Adrenal gland (tissue), 9 donors: ENCODE measurements at regions not wholly inside any gene's neighbourhood (a gene's known extent, or its start where the extent isn't known, plus 50 kb on each side); places are given as distances from the start of the nearest gene placed in this dataset.
"Not testable (repeated sequence)": the region's sequence is repeated elsewhere in the genome, so short reads cannot be mapped to it uniquely, and the experiment has no call there.

Source experiments
- DNase-seq, 7 donors: peaks; one replicate each; pipeline ENCODE4 v3.0.0-alpha.2; 2019 to 2020
- H3K27ac ChIP-seq, 5 donors: fragments of 200-600 bp; sonication (generic) in 4 of 5; 1 replicate in 3 of 5; 2 replicates in 2 of 5; pipeline versions ENCODE4 v1.5.1 to v1.8.0; 2016 to 2020; ENCODE audit warnings: mild to moderate bottlenecking in 1 of 5
- H3K27me3 ChIP-seq: fragments of 200-600 bp; 2 replicates; pipeline ENCODE4 v1.8.0; 2021
- H3K36me3 ChIP-seq, 2 donors: fragments of 200-600 bp; replicated peaks in 1 of 2; 1 replicate in 1 of 2; 2 replicates in 1 of 2; pipeline versions ENCODE4 v1.5.1 to v1.8.0; 2018 to 2022
- H3K4me1 ChIP-seq, 2 donors: fragments of 200-600 bp; replicated peaks in 1 of 2; 1 replicate in 1 of 2; 2 replicates in 1 of 2; pipeline versions ENCODE4 v1.5.1 to v1.8.0; 2018 to 2021
- H3K4me3 ChIP-seq, 4 donors: fragments of 200-600 bp; sonication (generic) in 3 of 4; one replicate each; pipeline ENCODE4 v1.5.1; 2016 to 2018
- H3K9me3 ChIP-seq, 3 donors: fragments of 200-600 bp; sonication (generic) in 1 of 3; replicated peaks in 1 of 3; 1 replicate in 2 of 3; 2 replicates in 1 of 3; pipeline versions ENCODE4 v1.5.1 to v1.8.0; 2016 to 2021
- CTCF ChIP-seq, 6 experiments: fragments of 450-650 bp in 4 of 6; fragments of 200-600 bp in 2 of 6; sonication (generic) in 1 of 6; IDR thresholded peaks; 1 replicate in 5 of 6; 2 replicates in 1 of 6; pipeline versions ENCODE4 v1.5.1 to v1.8.0; 2016 to 2021; ENCODE audit warnings: antibody characterized with exemption in 6 of 6, mild to moderate bottlenecking in 2 of 6, moderate library complexity in 1 of 6
- POLR2A ChIP-seq, 2 donors: fragments of 450-650 bp; IDR thresholded peaks; one replicate each; pipeline ENCODE4 v1.6.1; 2017; ENCODE audit warnings: antibody characterized with exemption in 2 of 2, mild to moderate bottlenecking in 2 of 2, moderate library complexity in 1 of 2
- WGBS, 4 donors: extraction: QIAGEN DNeasy Blood & Tissue Kit in 2 of 4; methylation state at CpG; one replicate each; pipeline versions ENCODE4 v1.1.5 to v1.1.7; 2013 to 2017; 5-methylcytosine and 5-hydroxymethylcytosine counted together
- intact Hi-C, 2 donors: fragments of 100-400 bp; cut with DNase I; formaldehyde crosslinking; loops; one replicate each; pipeline versions ENCODE4 v1.14.1 to v1.15.0; 2022 to 2023
- donor health status: healthy with polysubstance abuse.
- donor health status: Bipolar disorder and iron deficiency.
- donor health status: DM: yes; HTN: yes; CAD: no.
- donor health status: DM: no; HTN: no; CAD: no.
- donor health status: DM: no; HTN: no; CAD: no.

DNA sequence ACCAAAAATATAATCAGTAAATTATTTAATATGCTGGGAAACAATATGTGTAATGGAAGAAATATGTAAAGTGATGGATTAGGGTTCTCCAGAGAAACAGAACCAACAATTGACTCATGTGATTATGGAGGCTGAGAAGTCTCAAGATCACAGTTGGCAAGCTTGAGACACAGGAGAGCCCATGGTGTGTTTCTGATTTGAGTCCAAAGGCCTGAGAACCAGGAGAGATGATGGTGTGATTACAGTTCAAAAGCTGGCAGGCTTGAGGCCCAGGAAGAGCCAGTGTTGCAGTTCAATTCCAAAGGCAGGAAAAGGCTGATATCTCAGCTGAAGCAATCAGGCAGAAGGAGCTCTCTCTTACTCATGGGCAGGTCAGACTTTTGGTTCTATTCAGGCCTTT, 138.8 kb upstream of the NBPF11 start:
- Histone ChIP-seq H3K36me3 (no peaks in the 10 kb centered on the region), H3K4me1 (no peaks in the 10 kb centered on the region), H3K4me3 (no peak overlapping the region), H3K9me3 (no peaks in the 10 kb centered on the region), H3K27ac (no peak overlapping the region), H3K27me3 (no peaks in the 10 kb centered on the region)
- DNase-seq = no peak
- intact Hi-C loops = no loop called here
- no peak for TF ChIP-seq CTCF (IDR thresholded peaks at IDR 0.05)
- TF ChIP-seq POLR2A (IDR thresholded peaks at IDR 0.05) = no peak

DNA sequence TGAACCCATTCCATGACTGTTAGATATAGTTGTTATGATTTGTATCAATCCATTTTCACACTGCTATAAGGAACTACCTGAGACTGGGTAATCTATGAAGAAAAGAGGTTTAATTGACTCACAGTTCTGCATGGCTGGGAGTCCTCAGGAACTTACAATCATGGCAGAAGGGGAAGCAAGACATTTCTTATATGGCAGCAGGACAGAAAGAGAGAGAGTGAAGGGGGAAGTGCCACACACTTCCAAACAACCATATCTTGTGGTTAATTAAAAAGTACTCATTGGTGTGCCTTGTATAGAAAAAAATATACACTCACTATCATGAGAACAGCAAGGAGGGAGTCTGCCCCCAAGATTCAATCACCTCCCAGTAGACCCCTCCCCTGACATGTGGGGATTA, 137.6 kb upstream of the NBPF11 start:
- Histone ChIP-seq H3K27me3 (no peaks in the 10 kb centered on the region), H3K9me3 (no peaks in the 10 kb centered on the region), H3K4me3 (no peak overlapping the region), H3K27ac (no peak overlapping the region), H3K4me1 (no peaks in the 10 kb centered on the region), H3K36me3 (no peaks in the 10 kb centered on the region)
- TF ChIP-seq CTCF (IDR thresholded peaks at IDR 0.05) (no peak), POLR2A (IDR thresholded peaks at IDR 0.05) (no peak)
- no peak for DNase-seq
- intact Hi-C loops = no loop called here

DNA sequence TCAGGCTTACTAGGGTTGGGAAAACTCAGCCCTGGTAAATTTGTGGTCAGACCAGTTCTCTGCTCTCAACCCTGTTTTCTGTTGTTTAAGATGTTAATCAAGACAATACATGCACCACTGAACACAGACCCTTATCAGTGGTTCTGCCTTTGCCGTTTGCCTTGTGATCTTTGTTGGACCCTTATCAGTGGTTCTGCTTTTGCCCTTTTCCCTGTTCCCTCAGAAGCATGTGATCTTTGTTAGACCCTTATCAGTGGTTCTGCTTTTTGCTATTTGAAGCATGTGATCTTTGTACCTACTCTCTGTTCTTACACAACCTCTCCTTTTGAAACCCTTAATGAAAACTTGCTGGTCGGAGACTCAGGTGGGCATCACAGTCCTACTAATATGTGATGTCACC, 133.9 kb upstream of the NBPF11 start:
- H3K4me1 ChIP-seq, H3K27me3 ChIP-seq, H3K9me3 ChIP-seq, DNase-seq, intact Hi-C loops, H3K27ac ChIP-seq, H3K4me3 ChIP-seq, H3K36me3 ChIP-seq: not testable (repeated sequence)
- WGBS, 4 donors = 49 to 63% (median 55%) methylated on average over 2 of the region's 2 CpGs

DNA sequence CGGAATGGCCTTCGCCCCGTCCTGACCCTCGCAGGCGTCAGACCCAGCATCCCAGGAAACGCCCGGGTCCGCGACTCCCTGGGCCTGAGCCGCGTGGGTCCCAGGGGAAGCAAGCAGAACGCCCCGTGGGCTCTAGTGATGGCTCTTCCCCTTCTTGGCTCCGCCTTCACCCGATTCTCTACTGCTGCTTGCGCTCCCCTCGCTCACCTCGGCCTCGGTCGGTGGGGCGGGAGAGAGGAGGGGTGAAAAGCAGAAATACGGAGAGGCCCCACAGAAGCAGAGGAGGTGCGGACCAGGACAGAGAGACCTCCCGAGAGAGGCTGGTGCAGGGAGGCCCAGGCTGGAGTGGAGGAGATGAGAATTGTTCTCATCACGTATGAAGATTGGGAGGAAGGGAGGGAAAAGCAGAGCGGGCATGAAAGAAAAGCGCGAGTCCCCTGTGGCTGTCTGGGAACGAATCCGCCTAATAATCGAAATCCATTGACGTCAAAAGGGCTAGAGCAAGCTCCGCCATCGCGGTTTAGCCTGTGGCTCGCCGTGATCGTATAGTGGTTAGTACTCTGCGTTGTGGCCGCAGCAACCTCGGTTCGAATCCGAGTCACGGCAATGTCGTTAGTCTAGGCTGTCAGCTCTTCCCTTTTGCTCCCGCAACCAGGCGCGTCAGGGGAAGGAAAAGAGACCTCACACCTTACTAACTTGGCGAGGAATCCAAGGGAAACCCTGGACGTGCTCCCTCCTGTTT, 128.9 kb upstream of the NBPF11 start:
- H3K4me1 ChIP-seq, H3K9me3 ChIP-seq, H3K27me3 ChIP-seq, H3K36me3 ChIP-seq, H3K27ac ChIP-seq, intact Hi-C loops, DNase-seq: not testable (repeated sequence)
- WGBS, 4 donors = no CpG with 5 or more reads among the region's 50 CpGs
- peak overlapping the region in 1 of 4 donors; percentile 36 for H3K4me3 ChIP-seq

- intact Hi-C loops, H3K27ac ChIP-seq, H3K9me3 ChIP-seq, DNase-seq, H3K4me3 ChIP-seq, H3K36me3 ChIP-seq, H3K4me1 ChIP-seq, H3K27me3 ChIP-seq: not testable (repeated sequence)
- WGBS, 4 donors = 63 to 80% (median 69%) methylated on average over 5 of the region's 5 CpGs
These were observed 127.0 kb upstream of the NBPF11 start for GRCh38 chr1:148279002-148279542.

DNA sequence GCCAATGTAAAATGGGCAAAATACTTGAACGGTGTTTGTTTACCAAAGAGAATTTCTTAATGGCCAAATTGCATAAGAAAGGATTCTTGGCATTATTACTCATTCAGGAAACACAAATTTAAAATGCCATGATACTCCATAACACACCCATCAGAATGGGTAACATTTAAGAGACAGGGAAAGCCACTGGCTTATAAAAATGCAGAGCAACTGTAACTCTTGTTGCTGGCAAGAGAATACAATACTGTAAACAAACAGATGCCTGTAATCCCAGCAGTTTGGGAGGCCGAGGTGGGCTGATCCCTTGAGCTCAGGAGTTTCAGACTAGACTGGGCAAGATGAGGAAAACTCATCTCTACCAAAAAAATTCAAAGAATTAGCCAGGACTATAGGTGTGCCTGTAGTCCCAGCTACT, 125.8 kb upstream of the NBPF11 start:
- DNase-seq, H3K36me3 ChIP-seq, H3K4me3 ChIP-seq, H3K27me3 ChIP-seq, H3K27ac ChIP-seq, intact Hi-C loops, H3K4me1 ChIP-seq, H3K9me3 ChIP-seq: not testable (repeated sequence)
- 44 to 50% (median 48%) methylated on average over 2 of the region's 2 CpGs for WGBS, 4 donors

DNA sequence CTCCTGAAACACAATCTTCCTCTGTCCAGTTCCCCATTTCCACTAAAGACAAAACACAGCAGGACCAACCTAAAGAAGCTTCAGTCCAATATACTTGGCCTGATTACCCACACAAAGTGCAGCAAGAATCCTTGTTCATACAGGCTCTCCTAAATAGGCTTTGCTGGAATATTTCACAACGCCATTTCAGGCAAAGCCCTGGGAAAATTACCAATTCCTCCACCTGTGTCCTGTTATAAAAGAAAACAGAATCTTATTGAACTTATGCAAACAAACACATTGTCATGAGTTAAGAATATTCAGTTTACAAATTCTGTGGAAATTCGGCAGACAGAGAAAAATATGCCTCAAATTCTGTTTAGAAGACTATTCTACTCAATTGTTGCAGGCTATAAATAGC, 115.0 kb upstream of the NBPF11 start:
- DNase-seq, H3K4me3 ChIP-seq, H3K27ac ChIP-seq, H3K9me3 ChIP-seq, intact Hi-C loops, H3K27me3 ChIP-seq, H3K36me3 ChIP-seq: not testable (repeated sequence)
- WGBS, 4 donors = 83 to 91% (median 84%) methylated on average over 2 of the region's 2 CpGs
- peaks cover 0 to 16% of the 10 kb centered on the region in 2 donors for H3K4me1 ChIP-seq
